Astrocyte (in vitro differentiated cells and primary cell): ENCODE measurements at regions not wholly inside any gene's neighbourhood (a gene's known extent, or its start where the extent isn't known, plus 50 kb on each side); places are given as distances from the start of the nearest gene placed in this dataset.

Experiments used
- DNase-seq: peaks from one replicate; pipeline ENCODE4 v3.0.0-alpha.2; 2010; ENCODE audit warnings: low read depth
- FAIRE-seq: peaks from 2 replicates; lab custom pipeline; 2011; peaks lifted over from hg19 to GRCh38; lab: Jason Lieb, UNC
- H2AFZ ChIP-seq: 2 replicates; pipeline ENCODE4 v1.6.0; 2012; ENCODE audit warnings: low read depth, low read length, inconsistent platforms
- H3K27ac ChIP-seq: 2 replicates; pipeline ENCODE4 v1.5.1; 2011; ENCODE audit warnings: low read depth, low read length, inconsistent platforms
- H3K27me3 ChIP-seq: 2 replicates; pipeline ENCODE4 v1.6.0; 2011; ENCODE audit warnings: low read length, inconsistent platforms; ENCODE audit not compliant: insufficient read depth
- H3K36me3 ChIP-seq: 2 replicates; pipeline ENCODE4 v1.5.1; 2011; ENCODE audit warnings: low read length, inconsistent platforms; ENCODE audit not compliant: insufficient read depth
- H3K4me1 ChIP-seq: 2 replicates; pipeline ENCODE4 v1.5.1; 2011; ENCODE audit warnings: low read length, inconsistent platforms; ENCODE audit not compliant: insufficient read depth
- H3K4me2 ChIP-seq: 2 replicates; pipeline ENCODE4 v1.6.0; 2012; ENCODE audit warnings: low read length, inconsistent platforms
- H3K4me3 ChIP-seq: 2 replicates; pipeline ENCODE4 v1.5.1; 2011; ENCODE audit warnings: low read depth, mild to moderate bottlenecking, low read length, inconsistent platforms; ENCODE audit not compliant: insufficient read depth
- H3K79me2 ChIP-seq: 2 replicates; pipeline ENCODE4 v1.6.0; 2012; ENCODE audit warnings: mild to moderate bottlenecking, low read length, inconsistent platforms; ENCODE audit not compliant: insufficient read depth
- H3K9ac ChIP-seq: 2 replicates; pipeline ENCODE4 v1.6.0; 2012; ENCODE audit warnings: mild to moderate bottlenecking, low read length, inconsistent platforms
- H3K9me3 ChIP-seq: 2 replicates; pipeline ENCODE4 v1.5.1; 2012; ENCODE audit warnings: low read depth, mild to moderate bottlenecking, low read length, inconsistent platforms; ENCODE audit not compliant: insufficient read depth
- H4K20me1 ChIP-seq: 2 replicates; pipeline ENCODE4 v1.6.0; 2012; ENCODE audit warnings: low read length, inconsistent platforms; ENCODE audit not compliant: insufficient read depth
- H3K27ac Mint-ChIP-seq: one replicate; pipeline ENCODE4 v1.8.0; 2021; ENCODE audit warnings: mild to moderate bottlenecking, mixed read lengths; ENCODE audit not compliant: unreplicated experiment
- H3K27me3 Mint-ChIP-seq: one replicate; pipeline ENCODE4 v1.8.0; 2021; ENCODE audit warnings: low read depth, mixed read lengths; ENCODE audit not compliant: unreplicated experiment
- H3K36me3 Mint-ChIP-seq: one replicate; pipeline ENCODE4 v1.8.0; 2021; ENCODE audit warnings: low read depth, mixed read lengths; ENCODE audit not compliant: unreplicated experiment
- H3K4me1 Mint-ChIP-seq: one replicate; pipeline ENCODE4 v1.8.0; 2021; ENCODE audit warnings: low read depth, mixed read lengths; ENCODE audit not compliant: unreplicated experiment
- H3K4me3 Mint-ChIP-seq: one replicate; pipeline ENCODE4 v1.8.0; 2021; ENCODE audit warnings: mild to moderate bottlenecking, moderate library complexity, mixed read lengths; ENCODE audit not compliant: unreplicated experiment
- H3K9me3 Mint-ChIP-seq: one replicate; pipeline ENCODE4 v1.8.0; 2021; ENCODE audit warnings: mild to moderate bottlenecking, mixed read lengths; ENCODE audit not compliant: unreplicated experiment
- EZH2 ChIP-seq: IDR thresholded peaks from 2 replicates; pipeline ENCODE4 v1.6.1; 2012; ENCODE audit warnings: mild to moderate bottlenecking, low read length, inconsistent platforms; ENCODE audit not compliant: insufficient read depth
- TF ChIP-seq, protein P1 (sequence below): IDR thresholded peaks from 2 replicates; pipeline ENCODE4 v1.5.1; 2011; ENCODE audit warnings: low read depth, mild to moderate bottlenecking, inconsistent platforms, low read length, moderate library complexity; ENCODE audit not compliant: insufficient read depth

DNA sequence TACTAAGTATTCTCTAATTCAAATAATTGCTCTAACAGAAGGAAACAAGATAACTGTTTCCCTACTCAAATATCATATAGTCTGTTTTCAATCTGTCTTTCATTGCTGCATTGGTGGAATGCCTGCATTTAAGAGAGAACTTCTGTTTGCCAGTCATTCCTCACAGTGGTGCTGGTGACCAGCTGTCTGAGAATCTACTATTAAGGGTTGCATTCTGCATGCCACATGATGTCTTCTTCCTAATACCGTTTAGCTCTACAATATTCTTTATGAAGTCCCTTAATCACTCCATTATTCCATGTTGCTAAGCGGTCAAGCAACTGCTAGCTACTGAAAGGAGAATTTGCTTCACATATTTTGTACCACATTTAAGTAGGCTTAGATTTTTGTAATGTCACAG is 167.1 kb upstream of the CENPE start:
- Histone ChIP-seq H3K27me3 (no peaks in the 10 kb centered on the region), H3K4me2 (no peak overlapping the region), H3K79me2 (no peaks in the 10 kb centered on the region), H3K9ac (no peak overlapping the region), H3K27ac (no peak overlapping the region), H4K20me1 (no peaks in the 10 kb centered on the region), H3K9me3 (peaks cover under 1% of the 10 kb centered on the region), H3K4me3 (no peak overlapping the region), H2AFZ (no peak overlapping the region), H3K4me1 (no peaks in the 10 kb centered on the region), H3K36me3 (no peaks in the 10 kb centered on the region)
- Mint-ChIP-seq H3K4me1 (peaks cover 7% of the 10 kb centered on the region), H3K9me3 (peaks cover 9% of the 10 kb centered on the region), H3K27me3 (no peaks in the 10 kb centered on the region), H3K27ac (no peak overlapping the region), H3K36me3 (peaks cover 3% of the 10 kb centered on the region), H3K4me3 (no peak overlapping the region)
- no peak for TF ChIP-seq EZH2
- TF ChIP-seq, protein P1, sequence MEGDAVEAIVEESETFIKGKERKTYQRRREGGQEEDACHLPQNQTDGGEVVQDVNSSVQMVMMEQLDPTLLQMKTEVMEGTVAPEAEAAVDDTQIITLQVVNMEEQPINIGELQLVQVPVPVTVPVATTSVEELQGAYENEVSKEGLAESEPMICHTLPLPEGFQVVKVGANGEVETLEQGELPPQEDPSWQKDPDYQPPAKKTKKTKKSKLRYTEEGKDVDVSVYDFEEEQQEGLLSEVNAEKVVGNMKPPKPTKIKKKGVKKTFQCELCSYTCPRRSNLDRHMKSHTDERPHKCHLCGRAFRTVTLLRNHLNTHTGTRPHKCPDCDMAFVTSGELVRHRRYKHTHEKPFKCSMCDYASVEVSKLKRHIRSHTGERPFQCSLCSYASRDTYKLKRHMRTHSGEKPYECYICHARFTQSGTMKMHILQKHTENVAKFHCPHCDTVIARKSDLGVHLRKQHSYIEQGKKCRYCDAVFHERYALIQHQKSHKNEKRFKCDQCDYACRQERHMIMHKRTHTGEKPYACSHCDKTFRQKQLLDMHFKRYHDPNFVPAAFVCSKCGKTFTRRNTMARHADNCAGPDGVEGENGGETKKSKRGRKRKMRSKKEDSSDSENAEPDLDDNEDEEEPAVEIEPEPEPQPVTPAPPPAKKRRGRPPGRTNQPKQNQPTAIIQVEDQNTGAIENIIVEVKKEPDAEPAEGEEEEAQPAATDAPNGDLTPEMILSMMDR = no peak
- DNase-seq (no peak), FAIRE-seq (no peak)

GRCh38 chr4:103364083-103364482 is 165.9 kb upstream of the CENPE start:
- no peaks in the 10 kb centered on the region for H4K20me1 ChIP-seq
- H3K36me3 ChIP-seq = no peaks in the 10 kb centered on the region
- H3K79me2 ChIP-seq = no peaks in the 10 kb centered on the region
- no peaks in the 10 kb centered on the region for H3K4me1 ChIP-seq
- TF ChIP-seq, protein P1 = no peak
- no peak for TF ChIP-seq EZH2
- no peak overlapping the region for H3K27ac Mint-ChIP-seq
- no peak overlapping the region for H3K9ac ChIP-seq
- DNase-seq = no peak
- no peak for FAIRE-seq
- H3K36me3 Mint-ChIP-seq = peaks cover 3% of the 10 kb centered on the region
- H3K9me3 ChIP-seq = peaks cover 7% of the 10 kb centered on the region
- no peak overlapping the region for H3K4me3 ChIP-seq
- no peak overlapping the region for H3K27ac ChIP-seq
- H2AFZ ChIP-seq = no peak overlapping the region
- no peak overlapping the region for H3K4me2 ChIP-seq
- H3K9me3 Mint-ChIP-seq = peaks cover 16% of the 10 kb centered on the region
- H3K4me1 Mint-ChIP-seq = peaks cover 7% of the 10 kb centered on the region
- no peaks in the 10 kb centered on the region for H3K27me3 ChIP-seq
- H3K27me3 Mint-ChIP-seq = no peaks in the 10 kb centered on the region
- no peak overlapping the region for H3K4me3 Mint-ChIP-seq

- H3K4me1 ChIP-seq = no peaks in the 10 kb centered on the region
- no peaks in the 10 kb centered on the region for H3K36me3 ChIP-seq
Measured at GRCh38 chr4:103361926-103362325, 163.8 kb upstream of the CENPE start.

More at GRCh38 chr4:103361926-103362325, 163.8 kb upstream of the CENPE start:
- H2AFZ ChIP-seq = no peak overlapping the region
- peaks cover 7% of the 10 kb centered on the region for H3K9me3 ChIP-seq
- no peak overlapping the region for H3K27ac ChIP-seq
- no peaks in the 10 kb centered on the region for H3K27me3 ChIP-seq
- H3K4me2 ChIP-seq = no peak overlapping the region
- Mint-ChIP-seq H3K4me1 (peaks cover 7% of the 10 kb centered on the region), H3K36me3 (peaks cover 3% of the 10 kb centered on the region), H3K9me3 (peaks cover 17% of the 10 kb centered on the region), H3K4me3 (no peak overlapping the region), H3K27me3 (no peaks in the 10 kb centered on the region), H3K27ac (no peak overlapping the region)
- FAIRE-seq (no peak), DNase-seq (no peak)
- no peak overlapping the region for H3K4me3 ChIP-seq
- H3K79me2 ChIP-seq = no peaks in the 10 kb centered on the region
- H3K9ac ChIP-seq = no peak overlapping the region
- H4K20me1 ChIP-seq = no peaks in the 10 kb centered on the region
- no peak for TF ChIP-seq EZH2
- TF ChIP-seq, protein P1 = no peak
